HCT116 (cell line): ENCODE measurements at regions not wholly inside any gene's neighbourhood (a gene's known extent, or its start where the extent isn't known, plus 50 kb on each side); places are given as distances from the start of the nearest gene placed in this dataset.

ENCODE experiments used
- ATAC-seq: fragments of 200-7000 bp; cut with Tn5 transposase; 2 replicates; pipeline ENCODE4 v1.9.1; 2020; ENCODE audit warnings: mild to moderate bottlenecking, moderate library complexity
- BruUV-seq: library from RNA; stranded (reverse); fragments of 400-500 nt; replicated peaks from 2 replicates; lab custom pipeline; 2021; lab: Mats Ljungman, UMichigan
- CTCF ChIA-PET: fragments of 300-600 bp; sonication (Branson Sonifier 250); formaldehyde crosslinking; loops from one replicate; lab custom pipeline; 2021; ENCODE audit warnings: antibody characterized with exemption; lab: Charles Lee
- POLR2A ChIA-PET: fragments of 300-600, 350-600 bp; sonication (Branson Sonifier 250); formaldehyde crosslinking; loops from one replicate; lab custom pipeline; 2021; ENCODE audit warnings: antibody characterized with exemption; lab: Charles Lee
- RAD21 ChIA-PET, 2 experiments: fragments of 300-600 bp; sonication (Branson Sonifier 250); formaldehyde crosslinking; loops; one replicate each; lab custom pipeline; 2023; ENCODE audit warnings: low total read pairs in 2 of 2; ENCODE audit not compliant: uncharacterized antibody in 2 of 2, unreplicated experiment in 2 of 2, low non-redundant PET in 1 of 2; lab: Charles Lee
- DNase-seq: peaks from one replicate; pipeline ENCODE4 v3.0.0-alpha.2; 2010; ENCODE audit warnings: low read depth, low spot score
- H2AFZ ChIP-seq: fragments of 200-600 bp; shearing (Covaris generic), sonication (generic); 2 replicates; pipeline ENCODE4 v1.6.1; 2017; ENCODE audit warnings: low read depth, mixed run types, mixed read lengths, antibody characterized with exemption, low read length; ENCODE audit not compliant: poor library complexity, severe bottlenecking
- H3K27ac ChIP-seq: 2 replicates; pipeline ENCODE4 v1.5.1; 2012; ENCODE audit warnings: low read depth, low read length
- H3K27me3 ChIP-seq: fragments of 200-600 bp; sonication (generic); 2 replicates; pipeline ENCODE4 v1.6.1; 2016; ENCODE audit warnings: mixed run types, low read length, mixed read lengths; ENCODE audit not compliant: insufficient read depth
- H3K36me3 ChIP-seq, 2 experiments: fragments of 200-500 bp in 1 of 2; fragments of 200-600 bp in 1 of 2; sonication (Bioruptor generic) in 1 of 2; sonication (generic) in 1 of 2; 2 replicates each; pipeline versions ENCODE4 v1.5.1 to v1.6.1; 2014 to 2016; ENCODE audit warnings: low read length in 2 of 2, inconsistent platforms in 1 of 2, mixed read lengths in 1 of 2, mixed run types in 1 of 2; ENCODE audit not compliant: insufficient read depth in 2 of 2, control insufficient read depth in 1 of 2
- H3K4me1 ChIP-seq, 2 experiments: fragments of 200-600 bp in 1 of 2; sonication (generic) in 1 of 2; 2 replicates each; pipeline versions ENCODE4 v1.5.1 to v1.6.1; 2012 to 2017; ENCODE audit warnings: low read length in 2 of 2, inconsistent platforms in 1 of 2, mild to moderate bottlenecking in 1 of 2, mixed read lengths in 1 of 2, mixed run types in 1 of 2, moderate library complexity in 1 of 2; ENCODE audit not compliant: insufficient read depth in 2 of 2, control insufficient read depth in 1 of 2
- H3K4me2 ChIP-seq: fragments of 200-600 bp; sonication (generic); 2 replicates; pipeline ENCODE4 v1.6.1; 2017; ENCODE audit warnings: mixed run types, low read length, mixed read lengths
- H3K4me3 ChIP-seq, 2 experiments: fragments of 200-600 bp in 1 of 2; sonication (generic) in 1 of 2; replicated peaks in 1 of 2; 2 replicates each; pipeline ENCODE4 v1.5.1; 2011 to 2016; ENCODE audit warnings: low read length in 2 of 2, control low read depth in 1 of 2, low read depth in 1 of 2, mild to moderate bottlenecking in 1 of 2, mixed read lengths in 1 of 2, mixed run types in 1 of 2
- H3K79me2 ChIP-seq: fragments of 200-600 bp; sonication (generic); 2 replicates; pipeline ENCODE4 v1.6.1; 2017; ENCODE audit warnings: mild to moderate bottlenecking, mixed run types, low read length, moderate library complexity, mixed read lengths; ENCODE audit not compliant: insufficient read depth
- H3K9ac ChIP-seq: fragments of 200-600 bp; sonication (generic); 2 replicates; pipeline ENCODE4 v1.6.1; 2016; ENCODE audit warnings: low read length, mixed read lengths
- H3K9me2 ChIP-seq: fragments of 200-600 bp; sonication (generic), shearing (Covaris generic); 2 replicates; pipeline ENCODE4 v1.6.1; 2017; ENCODE audit warnings: mixed run types, mild to moderate bottlenecking, moderate library complexity; ENCODE audit not compliant: insufficient read depth
- H3K9me3 ChIP-seq, 2 experiments: fragments of 200-500 bp in 1 of 2; fragments of 200-600 bp in 1 of 2; sonication (Bioruptor generic) in 1 of 2; sonication (generic) in 1 of 2; 2 replicates each; pipeline ENCODE4 v1.6.1; 2014 to 2017; ENCODE audit warnings: low read length in 2 of 2, mixed read lengths in 2 of 2, inconsistent platforms in 1 of 2, low read depth in 1 of 2, mild to moderate bottlenecking in 1 of 2, mixed run types in 1 of 2, moderate library complexity in 1 of 2; ENCODE audit not compliant: control insufficient read depth in 1 of 2, insufficient read depth in 1 of 2
- H4K20me1 ChIP-seq: fragments of 200-600 bp; sonication (generic), shearing (Covaris generic); 2 replicates; pipeline ENCODE4 v1.6.1; 2017; ENCODE audit warnings: mixed run types, mild to moderate bottlenecking, moderate library complexity; ENCODE audit not compliant: insufficient read depth
- CBX3 ChIP-seq: IDR thresholded peaks from 2 replicates; pipeline ENCODE4 v1.6.1; 2012; ENCODE audit warnings: low read depth
- CTCF ChIP-seq, 3 experiments: fragments of 200-600 bp in 1 of 3; sonication (generic) in 1 of 3; IDR thresholded peaks in 2 of 3; conservative IDR thresholded peaks in 1 of 3; 2 replicates each; pipeline ENCODE4 v1.5.1; 2012 to 2017; ENCODE audit warnings: low read depth in 2 of 3, low read length in 2 of 3, antibody characterized with exemption in 1 of 3, borderline replicate concordance in 1 of 3, control low read depth in 1 of 3, mild to moderate bottlenecking in 1 of 3, mixed read lengths in 1 of 3, mixed run types in 1 of 3, moderate library complexity in 1 of 3; ENCODE audit not compliant: insufficient read depth in 1 of 3
- ELF1 ChIP-seq: IDR thresholded peaks from 2 replicates; pipeline ENCODE4 v1.6.1; 2012; ENCODE audit warnings: low read depth, borderline replicate concordance
- EZH2 ChIP-seq: fragments of 200-600 bp; sonication (generic); IDR thresholded peaks from 2 replicates; pipeline ENCODE4 v1.6.1; 2017; ENCODE audit warnings: antibody characterized with exemption, mixed run types
- EZH2phosphoT487 ChIP-seq: fragments of 200-600 bp; IDR thresholded peaks from 2 replicates; pipeline ENCODE4 v1.6.1; 2018; ENCODE audit warnings: antibody characterized with exemption, borderline replicate concordance
- TCF7L2 ChIP-seq: IDR thresholded peaks from 2 replicates; pipeline ENCODE4 v1.7.0; 2011; ENCODE audit warnings: borderline replicate concordance, inconsistent platforms; ENCODE audit not compliant: insufficient read depth, insufficient read length; ENCODE audit errors: extremely low read depth
- ZFX ChIP-seq: fragments of 450-650 bp; IDR thresholded peaks from 2 replicates; pipeline ENCODE4 v1.6.1; 2017
- ZNF274 ChIP-seq: fragments of 200-500 bp; sonication (Bioruptor generic); IDR thresholded peaks from 2 replicates; pipeline ENCODE4 v1.6.1; 2014; ENCODE audit warnings: mild to moderate bottlenecking, low read depth, low read length, inconsistent platforms
- intact Hi-C: fragments of 100-400 bp; cut with micrococcal nuclease; formaldehyde crosslinking; loops from 2 replicates; pipeline ENCODE4 v1.10.0; 2022

- Histone ChIP-seq H4K20me1 (no peaks in the 10 kb centered on the region), H3K36me3 (no peaks in the 10 kb centered on the region), H3K4me3 (no peak overlapping the region), H3K9me3 (no peaks in the 10 kb centered on the region), H3K27me3 (no peaks in the 10 kb centered on the region), H3K9me2 (no peaks in the 10 kb centered on the region), H3K79me2 (no peaks in the 10 kb centered on the region), H3K9ac (no peak overlapping the region), H3K4me2 (no peak overlapping the region), H2AFZ (no peak overlapping the region), H3K4me1 (peaks cover 9 to 17% of the 10 kb centered on the region in 2 experiments; a peak in 3 of 4 replicates), H3K27ac (no peak overlapping the region)
- ATAC-seq, result no peak
- no peak for TF ChIP-seq CBX3
- no peak for TF ChIP-seq ELF1
- TF ChIP-seq EZH2phosphoT487, result no peak
- TF ChIP-seq CTCF (IDR thresholded peaks at IDR 0.05 in 2 of 3, conservative IDR thresholded peaks at IDR 0.05 in 1 of 3; ENCODE audit: borderline replicate concordance in 1 of 3, insufficient read depth in 1 of 3, low read depth in 2 of 3, low read length in 2 of 3), result no peak
- TF ChIP-seq EZH2, result no peak
- TF ChIP-seq ZFX, result no peak
- TF ChIP-seq TCF7L2, result no peak
- TF ChIP-seq ZNF274, result no peak
- ChIA-PET POLR2A (no interaction called here), CTCF (no interaction called here), RAD21 (no interaction called here)
- DNase-seq, result no peak
- no TSS peak for BruUV-seq
- intact Hi-C loops, result no loop called here
Measured at GRCh38 chr2:47249931-47250330, 73.6 kb upstream of the CALM2 start.
